Erythroblast (primary cell): ENCODE measurements at regions not wholly inside any gene's neighbourhood (a gene's known extent, or its start where the extent isn't known, plus 50 kb on each side); places are given as distances from the start of the nearest gene placed in this dataset.

Experiments used
- GATA1 ChIP-seq: IDR thresholded peaks from 2 replicates; pipeline ENCODE4 v1.6.1; 2011; ENCODE audit warnings: low read depth, mild to moderate bottlenecking, control low read depth, low read length, moderate library complexity
- POLR2A ChIP-seq: IDR thresholded peaks from 2 replicates; pipeline ENCODE4 v1.6.1; 2011; ENCODE audit warnings: mild to moderate bottlenecking, low read length

- TF ChIP-seq POLR2A, result no peak
- TF ChIP-seq GATA1, result no peak
Measured at GRCh38 chr2:181157326-181157725, 176.9 kb downstream of the UBE2E3 start.
